SK-N-SH treated with all-trans-retinoic acid at 6 μM for 48 hours (cell line): ENCODE measurements at regions not wholly inside any gene's neighbourhood (a gene's known extent, or its start where the extent isn't known, plus 50 kb on each side); places are given as distances from the start of the nearest gene placed in this dataset.

Experiments used
- ATAC-seq: fragments of 200-7000 bp; cut with Tn5 transposase; 3 replicates; pipeline ENCODE4 v1.9.1; 2020; ENCODE audit warnings: mild to moderate bottlenecking, moderate library complexity
- ARNTL ChIP-seq: fragments of 450-650 bp; formaldehyde crosslinking; IDR thresholded peaks from 2 replicates; pipeline ENCODE4 v1.5.0; 2020; ENCODE audit warnings: low read depth, mild to moderate bottlenecking, moderate library complexity, borderline replicate concordance
- BACH2 ChIP-seq: fragments of 250-450 bp; sonication (Bioruptor Pico); IDR thresholded peaks from 2 replicates; pipeline ENCODE4 v1.9.0; 2021; ENCODE audit warnings: mild to moderate bottlenecking, borderline replicate concordance
- CSDC2 ChIP-seq: fragments of 250-450 bp; sonication (Bioruptor Pico); IDR thresholded peaks from 2 replicates; pipeline ENCODE4 v1.5.0; 2020; ENCODE audit warnings: mild to moderate bottlenecking, moderate library complexity
- ESRRG ChIP-seq: fragments of 250-450 bp; sonication (Bioruptor Pico); IDR thresholded peaks from 2 replicates; pipeline ENCODE4 v1.6.1; 2021; ENCODE audit warnings: mild to moderate bottlenecking
- GLIS3 ChIP-seq: fragments of 250-450 bp; sonication (Bioruptor Pico); IDR thresholded peaks from 2 replicates; pipeline ENCODE4 v1.5.0; 2020; ENCODE audit warnings: mild to moderate bottlenecking, moderate library complexity
- ISL1 ChIP-seq: fragments of 250-450 bp; sonication (Bioruptor Pico); IDR thresholded peaks from 2 replicates; pipeline ENCODE4 v2.1.2; 2022; ENCODE audit warnings: mild to moderate bottlenecking, moderate library complexity
- OSR1 ChIP-seq: fragments of 250-450 bp; sonication (Bioruptor Pico); IDR thresholded peaks from 2 replicates; pipeline ENCODE4 v1.8.0; 2022; ENCODE audit warnings: moderate library complexity, mild to moderate bottlenecking, inconsistent platforms
- PPARA ChIP-seq: fragments of 250-450 bp; sonication (Bioruptor Pico); IDR thresholded peaks from 2 replicates; pipeline ENCODE4 v1.5.0; 2020; ENCODE audit warnings: mild to moderate bottlenecking, borderline replicate concordance
- RARB ChIP-seq: fragments of 250-450 bp; sonication (Bioruptor Pico); IDR thresholded peaks from 2 replicates; pipeline ENCODE4 v1.8.0; 2021; ENCODE audit warnings: mild to moderate bottlenecking, moderate library complexity
- SNAI2 ChIP-seq: fragments of 250-450 bp; sonication (Bioruptor Pico); IDR thresholded peaks from 2 replicates; pipeline ENCODE4 v1.5.0; 2020; ENCODE audit warnings: mild to moderate bottlenecking, moderate library complexity
- TCF4 ChIP-seq: fragments of 250-450 bp; sonication (Bioruptor Pico); IDR thresholded peaks from 2 replicates; pipeline ENCODE4 v1.8.0; 2021; ENCODE audit warnings: mild to moderate bottlenecking, moderate library complexity, borderline replicate concordance
- TOX ChIP-seq: fragments of 250-450 bp; sonication (Bioruptor Pico); IDR thresholded peaks from 2 replicates; pipeline ENCODE4 v1.8.0; 2021; ENCODE audit warnings: mild to moderate bottlenecking, moderate library complexity, borderline replicate concordance
- TSHZ2 ChIP-seq: fragments of 250-450 bp; sonication (Bioruptor Pico); IDR thresholded peaks from 2 replicates; pipeline ENCODE4 v1.5.0; 2020; ENCODE audit warnings: mild to moderate bottlenecking, moderate library complexity
- ZC3H10 ChIP-seq: fragments of 250-450 bp; sonication (Bioruptor Pico); IDR thresholded peaks from 2 replicates; pipeline ENCODE4 v1.5.1; 2021; ENCODE audit warnings: mild to moderate bottlenecking, moderate library complexity
- ZFP3 ChIP-seq: fragments of 250-450 bp; sonication (Bioruptor Pico); IDR thresholded peaks from 2 replicates; pipeline ENCODE4 v1.5.0; 2020; ENCODE audit warnings: mild to moderate bottlenecking, moderate library complexity
- ZFP30 ChIP-seq: fragments of 450-650 bp; formaldehyde crosslinking; IDR thresholded peaks from 2 replicates; pipeline ENCODE4 v1.5.0; 2022; ENCODE audit warnings: mild to moderate bottlenecking, moderate library complexity
- ZNF70 ChIP-seq: fragments of 450-650 bp; formaldehyde crosslinking; IDR thresholded peaks from 2 replicates; pipeline ENCODE4 v1.5.0; 2020; ENCODE audit warnings: mild to moderate bottlenecking, moderate library complexity
- ZNF8 ChIP-seq: fragments of 450-650 bp; formaldehyde crosslinking; IDR thresholded peaks from 2 replicates; pipeline ENCODE4 v1.5.0; 2020; ENCODE audit warnings: mild to moderate bottlenecking, moderate library complexity
- TF ChIP-seq, protein P1 (sequence below): fragments of 250-450 bp; sonication (Bioruptor Pico); IDR thresholded peaks from 2 replicates; pipeline ENCODE4 v1.5.1; 2021; ENCODE audit warnings: mild to moderate bottlenecking, moderate library complexity
- TF ChIP-seq, protein P2 (sequence below): fragments of 250-450 bp; sonication (Bioruptor Pico); IDR thresholded peaks from 2 replicates; pipeline ENCODE4 v1.5.1; 2020; ENCODE audit warnings: low read depth, mild to moderate bottlenecking, moderate library complexity
- TF ChIP-seq, protein P3 (sequence below): fragments of 250-450 bp; sonication (Bioruptor Pico); IDR thresholded peaks from 2 replicates; pipeline ENCODE4 v1.8.0; 2020; ENCODE audit warnings: mild to moderate bottlenecking, moderate library complexity, borderline replicate concordance
- TF ChIP-seq, protein P4 (sequence below): fragments of 250-450 bp; sonication (Bioruptor Pico); IDR thresholded peaks from 2 replicates; pipeline ENCODE4 v1.8.0; 2021; ENCODE audit warnings: low read depth, mild to moderate bottlenecking, moderate library complexity, borderline replicate concordance

GRCh38 chr4:188714907-188715306, 575.7 kb downstream of the TRIML1 start (continued):
- no peak for TF ChIP-seq TSHZ2
- TF ChIP-seq, all 23 proteins: peak for 0

DNA sequence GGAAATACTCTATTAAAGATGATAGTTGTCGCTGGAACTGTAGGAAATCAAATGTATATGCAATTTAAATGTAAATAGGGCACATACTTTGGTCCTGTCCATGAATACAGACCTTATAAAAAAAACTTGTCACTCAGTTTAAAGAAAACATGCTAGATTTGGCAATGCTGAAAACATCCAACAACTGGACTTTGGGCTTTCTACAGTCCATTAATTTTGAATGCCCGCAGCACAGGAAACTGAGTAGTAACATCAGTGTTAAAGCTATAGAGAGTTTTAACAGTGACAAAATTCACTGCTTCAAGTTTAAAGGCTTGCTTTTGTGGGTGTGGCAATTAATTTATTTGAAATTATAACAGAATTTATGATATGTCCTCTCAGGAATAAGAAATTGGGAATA, 578.4 kb downstream of the TRIML1 start:
- no peak for ATAC-seq
- no peak for TF ChIP-seq ZFP30 (CRISPR knock-in tag)
- TF ChIP-seq ZNF8 (CRISPR knock-in tag) = no peak
- no peak for TF ChIP-seq SNAI2 (CRISPR knock-in tag)
- TF ChIP-seq, protein P1, sequence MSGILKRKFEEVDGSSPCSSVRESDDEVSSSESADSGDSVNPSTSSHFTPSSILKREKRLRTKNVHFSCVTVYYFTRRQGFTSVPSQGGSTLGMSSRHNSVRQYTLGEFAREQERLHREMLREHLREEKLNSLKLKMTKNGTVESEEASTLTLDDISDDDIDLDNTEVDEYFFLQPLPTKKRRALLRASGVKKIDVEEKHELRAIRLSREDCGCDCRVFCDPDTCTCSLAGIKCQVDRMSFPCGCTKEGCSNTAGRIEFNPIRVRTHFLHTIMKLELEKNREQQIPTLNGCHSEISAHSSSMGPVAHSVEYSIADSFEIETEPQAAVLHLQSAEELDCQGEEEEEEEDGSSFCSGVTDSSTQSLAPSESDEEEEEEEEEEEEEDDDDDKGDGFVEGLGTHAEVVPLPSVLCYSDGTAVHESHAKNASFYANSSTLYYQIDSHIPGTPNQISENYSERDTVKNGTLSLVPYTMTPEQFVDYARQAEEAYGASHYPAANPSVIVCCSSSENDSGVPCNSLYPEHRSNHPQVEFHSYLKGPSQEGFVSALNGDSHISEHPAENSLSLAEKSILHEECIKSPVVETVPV = no peak
- no peak for TF ChIP-seq ZFP3 (CRISPR knock-in tag)
- no peak for TF ChIP-seq TOX
- TF ChIP-seq, protein P2, sequence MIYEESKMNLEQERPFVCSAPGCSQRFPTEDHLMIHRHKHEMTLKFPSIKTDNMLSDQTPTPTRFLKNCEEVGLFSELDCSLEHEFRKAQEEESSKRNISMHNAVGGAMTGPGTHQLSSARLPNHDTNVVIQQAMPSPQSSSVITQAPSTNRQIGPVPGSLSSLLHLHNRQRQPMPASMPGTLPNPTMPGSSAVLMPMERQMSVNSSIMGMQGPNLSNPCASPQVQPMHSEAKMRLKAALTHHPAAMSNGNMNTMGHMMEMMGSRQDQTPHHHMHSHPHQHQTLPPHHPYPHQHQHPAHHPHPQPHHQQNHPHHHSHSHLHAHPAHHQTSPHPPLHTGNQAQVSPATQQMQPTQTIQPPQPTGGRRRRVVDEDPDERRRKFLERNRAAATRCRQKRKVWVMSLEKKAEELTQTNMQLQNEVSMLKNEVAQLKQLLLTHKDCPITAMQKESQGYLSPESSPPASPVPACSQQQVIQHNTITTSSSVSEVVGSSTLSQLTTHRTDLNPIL (CRISPR knock-in tag) = no peak
- TF ChIP-seq RARB = no peak
- no peak for TF ChIP-seq ARNTL
- TF ChIP-seq, protein P3, sequence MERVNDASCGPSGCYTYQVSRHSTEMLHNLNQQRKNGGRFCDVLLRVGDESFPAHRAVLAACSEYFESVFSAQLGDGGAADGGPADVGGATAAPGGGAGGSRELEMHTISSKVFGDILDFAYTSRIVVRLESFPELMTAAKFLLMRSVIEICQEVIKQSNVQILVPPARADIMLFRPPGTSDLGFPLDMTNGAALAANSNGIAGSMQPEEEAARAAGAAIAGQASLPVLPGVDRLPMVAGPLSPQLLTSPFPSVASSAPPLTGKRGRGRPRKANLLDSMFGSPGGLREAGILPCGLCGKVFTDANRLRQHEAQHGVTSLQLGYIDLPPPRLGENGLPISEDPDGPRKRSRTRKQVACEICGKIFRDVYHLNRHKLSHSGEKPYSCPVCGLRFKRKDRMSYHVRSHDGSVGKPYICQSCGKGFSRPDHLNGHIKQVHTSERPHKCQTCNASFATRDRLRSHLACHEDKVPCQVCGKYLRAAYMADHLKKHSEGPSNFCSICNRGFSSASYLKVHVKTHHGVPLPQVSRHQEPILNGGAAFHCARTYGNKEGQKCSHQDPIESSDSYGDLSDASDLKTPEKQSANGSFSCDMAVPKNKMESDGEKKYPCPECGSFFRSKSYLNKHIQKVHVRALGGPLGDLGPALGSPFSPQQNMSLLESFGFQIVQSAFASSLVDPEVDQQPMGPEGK = no peak
- no peak for TF ChIP-seq GLIS3 (CRISPR knock-in tag)
- no peak for TF ChIP-seq ZNF70 (CRISPR knock-in tag)
- TF ChIP-seq ZC3H10 (CRISPR knock-in tag) = no peak
- TF ChIP-seq TCF4 (CRISPR knock-in tag) = no peak
- no peak for TF ChIP-seq ISL1 (CRISPR knock-in tag)
- TF ChIP-seq CSDC2 (CRISPR knock-in tag) = no peak
- no peak for TF ChIP-seq BACH2 (CRISPR knock-in tag)
- no peak for TF ChIP-seq OSR1
- TF ChIP-seq, protein P4, sequence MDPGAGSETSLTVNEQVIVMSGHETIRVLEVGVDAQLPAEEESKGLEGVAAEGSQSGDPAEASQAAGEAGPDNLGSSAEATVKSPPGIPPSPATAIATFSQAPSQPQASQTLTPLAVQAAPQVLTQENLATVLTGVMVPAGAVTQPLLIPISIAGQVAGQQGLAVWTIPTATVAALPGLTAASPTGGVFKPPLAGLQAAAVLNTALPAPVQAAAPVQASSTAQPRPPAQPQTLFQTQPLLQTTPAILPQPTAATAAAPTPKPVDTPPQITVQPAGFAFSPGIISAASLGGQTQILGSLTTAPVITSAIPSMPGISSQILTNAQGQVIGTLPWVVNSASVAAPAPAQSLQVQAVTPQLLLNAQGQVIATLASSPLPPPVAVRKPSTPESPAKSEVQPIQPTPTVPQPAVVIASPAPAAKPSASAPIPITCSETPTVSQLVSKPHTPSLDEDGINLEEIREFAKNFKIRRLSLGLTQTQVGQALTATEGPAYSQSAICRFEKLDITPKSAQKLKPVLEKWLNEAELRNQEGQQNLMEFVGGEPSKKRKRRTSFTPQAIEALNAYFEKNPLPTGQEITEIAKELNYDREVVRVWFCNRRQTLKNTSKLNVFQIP (CRISPR knock-in tag) = no peak
- TF ChIP-seq TSHZ2 = no peak
- TF ChIP-seq, all 23 proteins: peak for 0

GRCh38 chr4:188719794-188720193, 580.6 kb downstream of the TRIML1 start:
- ATAC-seq = no peak
- TF ChIP-seq TSHZ2 (no peak), ESRRG (no peak), CSDC2 (CRISPR knock-in tag) (no peak), GLIS3 (CRISPR knock-in tag) (no peak), PPARA (CRISPR knock-in tag) (no peak), ZNF8 (CRISPR knock-in tag) (no peak), OSR1 (no peak), SNAI2 (CRISPR knock-in tag) (no peak), ZC3H10 (CRISPR knock-in tag) (no peak), RARB (no peak)
- TF ChIP-seq, protein P2 (CRISPR knock-in tag) = no peak
